Renal cortex interstitium (tissue), 11 donors: ENCODE measurements at regions not wholly inside any gene's neighbourhood (a gene's known extent, or its start where the extent isn't known, plus 50 kb on each side); places are given as distances from the start of the nearest gene placed in this dataset.
A peak's percentile ranks its signal among the peaks of the same experiment; 100 is the strongest.
"Not testable (repeated sequence)": the region's sequence is repeated elsewhere in the genome, so short reads cannot be mapped to it uniquely, and the experiment has no call there.

Experiments used
- DNase-seq, 11 donors: peaks; one replicate each; pipeline ENCODE4 v3.0.0-alpha.2; 2013; ENCODE audit warnings: low read depth in 9 of 11, low spot score in 4 of 11; ENCODE audit errors: extremely low read depth in 1 of 11

DNA sequence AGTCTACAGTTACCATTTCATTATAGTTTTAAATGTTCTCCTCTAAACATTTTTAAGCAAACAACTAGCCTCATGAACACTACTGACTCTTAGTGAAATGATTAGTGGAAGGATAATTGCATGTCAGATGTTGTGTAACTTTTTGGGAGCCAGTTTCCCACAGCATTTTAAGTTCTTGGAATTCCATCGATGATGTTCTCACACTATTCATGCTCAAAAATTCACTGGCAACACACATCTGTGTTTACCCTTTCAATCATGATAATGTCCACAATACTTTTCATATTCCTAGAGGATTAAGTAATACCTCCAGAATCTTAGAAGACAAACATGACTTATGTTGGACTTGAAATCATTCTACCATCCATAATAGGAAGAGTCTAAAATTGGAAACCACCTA, 678.1 kb upstream of the ID4 start:
- DNase-seq, result no peak

DNA sequence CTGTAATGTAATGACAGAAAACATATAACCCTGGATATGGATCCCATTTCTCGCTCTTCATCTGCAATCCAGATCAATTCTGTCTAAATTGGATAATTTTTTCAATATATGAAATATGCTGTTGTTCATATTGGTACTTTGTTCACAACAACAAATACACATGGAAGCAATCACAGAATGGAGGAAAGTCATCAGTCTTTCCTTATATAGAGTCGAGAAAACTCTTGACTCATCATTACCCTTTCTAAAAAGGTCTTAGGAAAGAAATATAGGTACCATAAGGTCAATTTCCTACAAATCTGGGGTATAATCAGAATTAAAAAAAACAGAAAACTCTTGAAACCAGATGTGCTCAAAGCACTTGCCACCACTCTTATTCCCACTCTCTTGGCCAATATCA, 677.6 kb upstream of the ID4 start:
- no peak for DNase-seq

DNA sequence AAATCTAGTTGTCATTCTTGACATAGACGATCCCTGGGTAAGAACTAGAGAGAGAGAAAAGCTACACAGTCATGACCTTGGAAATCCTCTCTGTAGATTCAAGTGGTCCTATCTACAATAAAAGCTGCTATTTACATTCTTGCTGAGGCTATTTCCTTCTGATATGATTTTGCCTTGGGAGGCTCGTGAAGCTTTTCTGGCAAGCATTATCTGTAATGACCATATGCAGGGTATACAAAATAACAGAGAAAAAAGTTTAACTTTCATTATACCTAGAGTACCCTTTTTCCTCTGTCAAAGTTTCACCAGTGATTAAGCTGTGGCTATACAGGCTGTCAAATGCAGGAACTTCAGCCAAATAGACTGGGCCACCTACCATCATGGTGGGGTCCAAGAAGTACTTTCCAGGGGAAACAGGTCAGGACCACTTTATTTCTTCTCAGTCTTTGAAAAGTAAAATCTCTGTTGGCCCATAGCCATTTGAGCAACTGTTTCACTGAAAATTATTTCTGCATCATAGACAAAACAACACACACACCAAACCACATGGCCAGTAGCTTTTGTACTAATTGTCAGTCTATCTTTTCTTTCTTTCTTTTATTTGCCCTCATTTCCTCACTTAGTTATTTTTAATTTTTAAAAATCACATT, 677.0 kb upstream of the ID4 start:
- DNase-seq, result no peak

GRCh38 chr6:19167251-19167650, 669.9 kb upstream of the ID4 start:
- DNase-seq, result no peak

DNA sequence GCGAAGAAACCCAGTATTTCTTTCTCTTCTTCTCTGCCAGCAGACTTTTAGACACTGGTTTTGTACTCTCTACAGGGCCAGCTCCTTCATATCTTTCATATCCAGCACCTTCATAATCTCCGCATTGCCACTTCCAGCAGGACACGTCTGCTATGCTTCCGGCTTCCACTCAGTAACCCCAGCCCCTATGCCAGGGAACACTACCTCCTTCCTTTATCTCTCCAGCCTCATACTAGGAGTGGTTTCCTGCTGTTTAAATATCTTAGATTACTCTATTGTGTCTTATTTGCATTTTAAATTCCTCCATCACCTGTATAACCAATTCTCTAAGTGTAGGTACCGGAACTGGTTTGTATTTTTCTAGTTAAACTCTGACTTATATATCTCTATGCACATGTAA, 667.8 kb upstream of the ID4 start:
- DNase-seq, result no peak

DNA sequence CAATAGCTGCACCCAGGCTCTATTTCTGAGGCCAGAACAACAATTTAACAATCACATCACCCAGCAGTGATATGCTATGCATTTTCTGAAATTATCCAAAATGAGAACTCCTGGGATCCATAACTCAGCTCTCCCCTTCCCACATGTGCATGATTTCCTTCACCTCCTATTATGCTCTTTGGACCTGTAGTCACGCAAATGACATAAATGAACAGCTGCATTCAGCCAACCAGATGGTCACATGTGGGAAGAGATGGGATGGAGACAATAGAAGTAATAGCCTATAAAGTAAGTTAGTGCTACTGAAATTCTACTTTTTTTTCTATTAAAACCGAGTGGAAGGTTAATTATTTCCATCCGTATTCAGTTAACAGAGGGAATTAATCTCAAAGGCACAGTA, 662.1 kb upstream of the ID4 start:
- no peak for DNase-seq

DNA sequence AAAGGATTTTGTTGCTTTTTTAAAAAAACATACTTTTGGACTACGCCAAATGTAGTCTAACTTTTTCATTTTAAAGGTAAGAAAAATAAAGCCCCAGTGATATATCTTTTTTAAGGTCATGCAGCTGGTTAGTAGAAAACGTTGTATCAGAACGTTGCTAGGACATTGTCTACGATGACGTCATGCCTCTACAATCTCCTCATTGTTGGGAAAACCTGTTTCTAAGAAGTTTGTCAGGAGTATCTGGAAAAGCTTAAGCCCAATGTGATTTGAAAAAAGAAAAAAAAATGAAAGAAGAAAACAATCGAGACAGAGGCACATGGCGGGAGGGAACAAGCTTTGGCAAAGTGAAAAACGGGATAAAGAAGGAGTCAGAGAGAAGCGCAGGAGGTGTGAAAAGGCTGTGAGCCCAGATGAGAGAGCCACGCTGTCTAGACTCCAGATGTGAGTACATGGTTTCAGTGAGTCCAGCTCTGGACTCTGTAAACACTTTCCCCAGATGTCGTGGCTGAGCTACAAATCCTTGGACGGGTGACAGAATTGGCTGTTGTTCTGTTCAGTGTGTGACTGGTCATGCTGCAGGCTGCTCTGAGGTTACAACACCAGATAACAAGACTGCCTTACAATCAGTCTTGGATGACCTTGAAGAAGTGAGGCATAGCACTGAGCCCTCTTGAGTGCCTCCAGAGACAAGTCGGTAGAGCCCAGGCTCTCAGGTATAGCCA, 656.7 kb upstream of the ID4 start:
- peak in 10 of 11 donors; percentile 22 to 71 (median 50) for DNase-seq

- peak in 8 of 11 donors; percentile 6 to 47 (median 24) for DNase-seq
Observed at GRCh38 chr6:19181211-19181610, 656.0 kb upstream of the ID4 start.

DNA sequence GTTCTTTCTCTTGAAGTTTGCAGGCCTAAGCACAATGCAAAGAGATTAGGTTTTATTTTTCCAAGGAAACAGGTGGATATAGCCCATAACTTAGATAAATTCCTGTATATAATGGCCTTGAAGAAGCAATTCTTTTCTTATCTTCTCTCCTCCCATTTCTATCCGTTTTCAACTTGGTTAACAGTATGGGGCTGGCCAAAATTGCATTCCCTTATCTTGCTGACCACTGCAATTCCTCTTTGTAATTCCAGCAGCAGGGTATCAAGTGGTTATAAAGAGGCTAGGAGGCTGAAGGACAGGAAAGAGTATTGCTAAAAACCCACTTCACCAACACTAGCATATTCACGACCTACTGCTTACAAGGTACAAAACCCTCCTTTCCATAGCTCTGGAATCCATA, 643.5 kb upstream of the ID4 start:
- no peak for DNase-seq

- DNase-seq, result no peak
Observed at GRCh38 chr6:19204445-19204844, 632.7 kb upstream of the ID4 start.

- no peak for DNase-seq
Observed at GRCh38 chr6:19205076-19205475, 632.1 kb upstream of the ID4 start.

- no peak for DNase-seq
Observed at GRCh38 chr6:19209202-19209601, 628.0 kb upstream of the ID4 start.

DNA sequence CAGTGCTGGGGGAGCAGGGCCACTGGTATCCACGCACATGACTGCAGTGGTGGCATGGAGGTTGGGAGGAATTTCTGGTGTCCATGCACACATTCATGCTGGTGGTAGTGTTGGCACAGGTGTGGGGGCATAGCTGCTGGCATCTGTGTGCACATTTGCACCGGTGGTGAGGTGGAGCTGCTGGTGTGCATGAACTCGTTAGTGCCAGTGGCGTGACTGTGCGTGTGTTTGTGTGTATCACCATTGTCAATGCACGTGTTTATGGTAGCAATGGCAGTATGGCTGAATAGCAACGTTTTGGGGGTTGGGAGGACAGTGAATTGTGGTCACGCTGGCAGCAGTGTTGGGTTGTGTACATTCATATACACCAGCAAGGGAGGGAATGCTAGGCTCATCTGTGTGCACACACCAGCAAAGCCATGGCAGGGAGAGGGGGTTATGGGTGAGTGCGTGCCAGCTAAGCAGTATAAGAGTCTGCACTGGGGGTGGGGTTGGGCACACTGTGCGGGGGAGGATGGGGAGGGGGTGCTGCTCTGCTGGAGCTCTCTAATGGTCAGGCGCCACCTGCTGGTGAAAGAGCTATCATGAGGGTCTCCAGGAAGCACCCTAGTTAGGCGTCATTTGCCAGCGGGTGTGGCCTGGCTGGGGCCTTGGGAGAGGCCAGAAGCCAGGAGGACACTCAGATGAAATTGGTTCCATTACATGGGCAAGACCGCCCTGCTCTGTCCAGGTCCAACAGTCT, 626.1 kb upstream of the ID4 start:
- DNase-seq, result no peak

DNA sequence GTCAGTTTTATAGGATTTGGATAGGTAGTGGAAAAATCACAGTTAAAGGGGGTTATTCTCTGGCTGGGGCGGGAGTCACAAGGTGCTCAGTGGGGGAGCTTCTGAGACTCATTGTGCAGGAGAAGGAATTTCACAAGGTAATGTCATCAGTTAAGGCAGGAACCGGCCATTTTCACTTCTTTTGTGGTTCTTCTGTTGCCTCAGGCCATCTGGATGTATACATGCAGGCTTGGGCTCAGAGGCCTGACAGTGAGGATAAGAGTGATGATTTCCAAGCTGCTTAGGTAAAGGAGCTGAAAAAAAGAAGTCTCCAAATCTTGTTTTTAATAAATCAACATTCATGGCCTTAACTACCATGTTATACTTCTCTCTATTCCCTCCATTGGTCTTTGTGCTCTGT, 622.9 kb upstream of the ID4 start:
- DNase-seq, result no peak

DNA sequence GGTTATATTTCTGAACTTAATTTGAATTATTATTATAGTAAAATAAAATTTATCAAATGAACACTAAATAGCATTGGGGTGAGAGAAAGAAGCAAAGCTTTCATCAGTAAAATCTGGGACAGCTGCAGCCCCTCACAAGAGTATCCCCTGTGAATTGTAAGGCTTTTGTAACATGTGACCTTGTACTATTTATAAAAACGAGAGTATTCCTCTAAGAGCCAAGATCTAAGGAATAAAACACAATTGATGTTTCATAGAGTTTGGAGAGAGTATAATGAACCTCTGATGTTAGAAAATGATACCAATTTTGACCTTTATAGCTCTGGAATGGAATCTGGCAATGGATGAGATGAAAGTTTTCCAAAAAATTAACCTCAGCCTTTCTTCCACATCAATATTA, 617.2 kb upstream of the ID4 start:
- peak in 10 of 11 donors; percentile 13 to 55 (median 30) for DNase-seq

GRCh38 chr6:19231878-19232561, 605.1 kb upstream of the ID4 start:
- no peak for DNase-seq

DNA sequence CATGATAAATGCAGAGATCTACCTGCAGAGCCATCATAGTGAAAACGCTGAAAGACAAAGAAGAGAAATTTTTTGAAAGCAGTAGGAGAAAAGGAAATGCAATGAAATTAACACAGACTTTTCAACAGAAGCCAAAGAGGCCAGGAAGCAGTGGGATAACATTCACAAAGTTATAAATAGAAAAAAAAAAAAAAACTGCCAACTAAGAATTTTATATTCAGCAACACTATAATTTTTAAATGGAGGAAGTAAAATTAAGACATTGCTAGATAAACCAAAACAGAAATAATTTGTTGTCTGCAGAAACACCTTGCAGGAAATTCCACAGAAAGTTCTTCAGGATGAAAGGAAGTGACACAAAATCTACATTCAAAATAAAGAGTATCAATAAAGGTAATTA, 591.5 kb upstream of the ID4 start:
- no peak for DNase-seq

DNA sequence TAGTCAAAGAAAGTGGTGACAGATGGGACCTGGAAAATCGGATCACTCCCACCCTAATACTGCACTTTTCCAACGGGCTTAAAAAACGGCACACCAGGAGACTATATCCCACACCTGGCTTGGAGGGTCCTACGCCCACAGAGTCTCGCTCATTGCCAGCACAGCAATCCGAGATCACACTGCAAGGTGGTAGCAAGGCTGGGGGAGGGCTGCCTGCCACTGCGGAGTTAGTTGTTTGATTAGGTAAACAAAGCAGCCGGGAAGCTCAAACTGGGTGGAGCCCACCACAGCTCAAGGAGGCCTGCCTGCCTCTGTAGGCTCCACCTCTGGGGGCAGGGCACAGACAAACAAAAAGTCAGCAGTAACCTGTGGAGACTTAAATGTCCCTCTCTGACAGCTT, 590.0 kb upstream of the ID4 start:
- DNase-seq, result not testable (repeated sequence)

DNA sequence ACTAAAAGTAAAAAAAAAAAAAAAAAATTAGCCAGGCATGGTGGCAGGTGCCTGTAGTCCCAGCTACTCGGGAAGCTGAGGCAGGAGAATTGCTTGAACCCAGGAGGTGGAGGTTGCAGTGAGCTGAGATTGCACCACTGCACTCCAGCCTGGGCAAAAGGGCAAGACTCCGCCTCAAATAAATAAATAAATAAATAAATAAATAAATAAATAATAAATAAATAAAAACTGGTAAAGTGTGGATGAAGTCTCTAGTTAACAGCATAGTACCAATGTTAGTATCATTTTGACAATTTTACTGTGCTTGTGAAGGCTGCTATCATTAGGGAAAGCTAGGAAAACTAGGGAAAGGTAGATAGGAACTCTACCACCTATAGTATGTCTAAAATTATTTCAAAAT, 581.0 kb upstream of the ID4 start:
- DNase-seq, result not testable (repeated sequence)

GRCh38 chr6:19261642-19262041, 575.5 kb upstream of the ID4 start:
- DNase-seq, result no peak
